Caco-2 (cell line): ENCODE measurements at regions not wholly inside any gene's neighbourhood (a gene's known extent, or its start where the extent isn't known, plus 50 kb on each side); places are given as distances from the start of the nearest gene placed in this dataset.
"Not testable (repeated sequence)": the region's sequence is repeated elsewhere in the genome, so short reads cannot be mapped to it uniquely, and the experiment has no call there.

Experiments used
- BruUV-seq: library from RNA; stranded (reverse); fragments of 400-500 nt; replicated peaks from 2 replicates; lab custom pipeline; 2021; lab: Mats Ljungman, UMichigan
- CTCF ChIA-PET: fragments of 300-600 bp; sonication (Branson Sonifier 250); formaldehyde crosslinking; loops from one replicate; lab custom pipeline; 2022; ENCODE audit warnings: antibody characterized with exemption; lab: Charles Lee
- POLR2A ChIA-PET: fragments of 300-600 bp; sonication (Branson Sonifier 250); formaldehyde crosslinking; loops from one replicate; lab custom pipeline; 2022; ENCODE audit warnings: antibody characterized with exemption; lab: Charles Lee
- DNase-seq, 2 experiments: peaks; one replicate each; pipeline versions ENCODE4 v3.0.0 to v3.0.0-alpha.2; 2020 to 2022
- H3K27me3 ChIP-seq: replicated peaks from 2 replicates; pipeline ENCODE4 v1.6.0; 2011; ENCODE audit warnings: low read length; ENCODE audit not compliant: control insufficient read depth, insufficient read depth
- H3K36me3 ChIP-seq: 2 replicates; pipeline ENCODE4 v1.5.1; 2011; ENCODE audit warnings: low read length; ENCODE audit not compliant: control insufficient read depth, insufficient read depth
- H3K4me1 ChIP-seq: fragments of 250-450 bp; sonication (Bioruptor Pico); 2 replicates; pipeline ENCODE4 v1.5.1; 2020; ENCODE audit warnings: mild to moderate bottlenecking
- H3K4me3 ChIP-seq: 2 replicates; pipeline ENCODE4 v1.5.1; 2011; ENCODE audit warnings: low read depth, mild to moderate bottlenecking, control low read depth, low read length
- H3K9me3 ChIP-seq: fragments of 250-450 bp; sonication (Bioruptor Pico); 2 replicates; pipeline ENCODE4 v1.5.1; 2020; ENCODE audit warnings: mild to moderate bottlenecking, moderate library complexity
- H3K27ac Mint-ChIP-seq: one replicate; pipeline ENCODE4 v1.8.0; 2022; ENCODE audit warnings: mixed read lengths; ENCODE audit not compliant: unreplicated experiment
- H3K27me3 Mint-ChIP-seq: one replicate; pipeline ENCODE4 v1.8.0; 2022; ENCODE audit warnings: mixed read lengths; ENCODE audit not compliant: insufficient read depth, unreplicated experiment
- H3K36me3 Mint-ChIP-seq: one replicate; pipeline ENCODE4 v1.8.0; 2022; ENCODE audit warnings: mild to moderate bottlenecking, mixed read lengths; ENCODE audit not compliant: insufficient read depth, unreplicated experiment
- H3K4me1 Mint-ChIP-seq: one replicate; pipeline ENCODE4 v1.8.0; 2022; ENCODE audit warnings: low read depth, mixed read lengths; ENCODE audit not compliant: unreplicated experiment
- H3K4me3 Mint-ChIP-seq: one replicate; pipeline ENCODE4 v1.8.0; 2022; ENCODE audit warnings: mild to moderate bottlenecking, moderate library complexity, mixed read lengths; ENCODE audit not compliant: unreplicated experiment
- H3K9me3 Mint-ChIP-seq: one replicate; pipeline ENCODE4 v1.8.0; 2022; ENCODE audit warnings: mixed read lengths; ENCODE audit not compliant: unreplicated experiment
- intact Hi-C: fragments of 100-400 bp; cut with micrococcal nuclease; formaldehyde crosslinking; loops from one replicate; pipeline ENCODE4 v1.10.0; 2022; ENCODE audit not compliant: unreplicated experiment
- TF ChIP-seq, protein P1 (sequence below), 2 experiments: fragments of 200-600 bp in 1 of 2; IDR thresholded peaks; 1 replicate in 1 of 2; 2 replicates in 1 of 2; pipeline versions ENCODE4 v1.5.1 to v1.8.0; 2011 to 2022; ENCODE audit warnings: antibody characterized with exemption in 1 of 2, control low read depth in 1 of 2, inconsistent platforms in 1 of 2, low read depth in 1 of 2, low read length in 1 of 2, mild to moderate bottlenecking in 1 of 2, moderate library complexity in 1 of 2; ENCODE audit not compliant: insufficient read depth in 1 of 2, severe bottlenecking in 1 of 2, unreplicated experiment in 1 of 2

- no peaks in the 10 kb centered on the region for H3K27me3 Mint-ChIP-seq
- H3K4me1 ChIP-seq: peaks cover 9% of the 10 kb centered on the region
- H3K27ac Mint-ChIP-seq: peak overlapping the region; percentile 43
- TF ChIP-seq, protein P1, sequence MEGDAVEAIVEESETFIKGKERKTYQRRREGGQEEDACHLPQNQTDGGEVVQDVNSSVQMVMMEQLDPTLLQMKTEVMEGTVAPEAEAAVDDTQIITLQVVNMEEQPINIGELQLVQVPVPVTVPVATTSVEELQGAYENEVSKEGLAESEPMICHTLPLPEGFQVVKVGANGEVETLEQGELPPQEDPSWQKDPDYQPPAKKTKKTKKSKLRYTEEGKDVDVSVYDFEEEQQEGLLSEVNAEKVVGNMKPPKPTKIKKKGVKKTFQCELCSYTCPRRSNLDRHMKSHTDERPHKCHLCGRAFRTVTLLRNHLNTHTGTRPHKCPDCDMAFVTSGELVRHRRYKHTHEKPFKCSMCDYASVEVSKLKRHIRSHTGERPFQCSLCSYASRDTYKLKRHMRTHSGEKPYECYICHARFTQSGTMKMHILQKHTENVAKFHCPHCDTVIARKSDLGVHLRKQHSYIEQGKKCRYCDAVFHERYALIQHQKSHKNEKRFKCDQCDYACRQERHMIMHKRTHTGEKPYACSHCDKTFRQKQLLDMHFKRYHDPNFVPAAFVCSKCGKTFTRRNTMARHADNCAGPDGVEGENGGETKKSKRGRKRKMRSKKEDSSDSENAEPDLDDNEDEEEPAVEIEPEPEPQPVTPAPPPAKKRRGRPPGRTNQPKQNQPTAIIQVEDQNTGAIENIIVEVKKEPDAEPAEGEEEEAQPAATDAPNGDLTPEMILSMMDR (IDR thresholded peaks at IDR 0.05; ENCODE audit: insufficient read depth in 1 of 2, low read depth in 1 of 2, low read length in 1 of 2, severe bottlenecking in 1 of 2, unreplicated experiment in 1 of 2): no peak
- H3K36me3 Mint-ChIP-seq: no peaks in the 10 kb centered on the region
- H3K9me3 ChIP-seq: 0 out of 2 replicates have a peak, but pooled peaks cover 5% of the 10 kb centered on the region
- H3K4me1 Mint-ChIP-seq: no peaks in the 10 kb centered on the region
- ChIA-PET POLR2A (no interaction called here), CTCF (no interaction called here)
- H3K4me3 Mint-ChIP-seq: no peak overlapping the region
- peaks cover 10% of the 10 kb centered on the region for H3K9me3 Mint-ChIP-seq
- no peak overlapping the region for H3K4me3 ChIP-seq
- H3K36me3 ChIP-seq: no peaks in the 10 kb centered on the region
- no TSS peak for BruUV-seq
- intact Hi-C loops: no loop called here
- no peak for DNase-seq
- H3K27me3 ChIP-seq: no peaks in the 10 kb centered on the region
Observed at GRCh38 chr11:37972691-37973090, 1374.7 kb upstream of the RAG2 start.

DNA sequence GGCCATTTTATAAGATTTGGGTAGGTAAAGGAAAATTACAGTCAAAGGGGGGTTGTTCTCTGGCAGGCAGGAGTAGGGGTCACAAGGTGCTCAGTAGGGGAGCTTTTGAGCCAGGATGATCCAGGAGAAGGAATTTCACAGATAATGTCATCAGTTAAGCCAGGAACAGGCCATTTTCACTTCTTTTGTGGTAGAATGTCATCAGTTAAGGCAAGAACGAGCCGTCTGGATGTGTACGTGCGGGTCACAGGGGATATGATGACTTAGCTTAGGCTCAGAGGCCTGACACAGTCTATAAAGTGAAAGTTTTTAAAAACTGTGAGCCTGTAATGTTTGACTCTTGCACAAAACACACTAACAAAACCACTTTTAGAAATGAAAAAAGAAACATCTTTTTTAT, 1371.3 kb upstream of the RAG2 start:
- intact Hi-C loops, H3K27ac Mint-ChIP-seq, H3K27me3 Mint-ChIP-seq: not testable (repeated sequence)

DNA sequence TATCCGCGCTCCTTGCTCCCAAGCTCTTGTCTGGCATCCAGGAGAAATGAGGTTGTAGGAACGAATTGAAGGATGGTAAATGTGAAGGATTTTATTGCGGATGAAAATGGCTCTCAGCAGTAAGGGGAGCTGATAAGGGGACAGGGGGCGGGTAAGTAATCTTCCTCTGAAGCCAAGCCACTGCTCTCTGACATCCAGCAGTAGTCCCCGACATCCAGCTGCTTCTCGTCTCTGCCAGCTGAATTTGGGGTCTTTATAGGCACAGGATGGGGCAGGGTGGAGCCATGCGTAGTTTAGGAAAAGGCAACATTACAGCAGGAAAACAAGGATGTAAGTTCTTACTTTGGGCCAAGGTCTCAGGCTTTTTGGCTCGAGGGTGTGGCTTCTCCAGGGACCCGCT, 1370.1 kb upstream of the RAG2 start:
- no peaks in the 10 kb centered on the region for H3K27me3 Mint-ChIP-seq
- Histone ChIP-seq H3K4me3 (no peak overlapping the region), H3K4me1 (peaks cover 9% of the 10 kb centered on the region), H3K36me3 (no peaks in the 10 kb centered on the region), H3K27me3 (no peaks in the 10 kb centered on the region), H3K9me3 (0 out of 2 replicates have a peak, but pooled peaks cover 5% of the 10 kb centered on the region)
- POLR2A ChIA-PET: no interaction called here
- H3K4me3 Mint-ChIP-seq: no peak overlapping the region
- no peaks in the 10 kb centered on the region for H3K4me1 Mint-ChIP-seq
- no peaks in the 10 kb centered on the region for H3K36me3 Mint-ChIP-seq
- no TSS peak for BruUV-seq
- no peak overlapping the region for H3K27ac Mint-ChIP-seq
- TF ChIP-seq, protein P1 (IDR thresholded peaks at IDR 0.05; ENCODE audit: insufficient read depth in 1 of 2, low read depth in 1 of 2, low read length in 1 of 2, severe bottlenecking in 1 of 2, unreplicated experiment in 1 of 2): no peak
- CTCF ChIA-PET: no interaction called here
- intact Hi-C loops: no loop called here
- peaks cover 10% of the 10 kb centered on the region for H3K9me3 Mint-ChIP-seq
- DNase-seq: no peak

More for the DNA sequence above, 1371.3 kb upstream of the RAG2 start:
- H3K27me3 ChIP-seq, BruUV-seq, H3K9me3 Mint-ChIP-seq, H3K4me3 ChIP-seq, H3K9me3 ChIP-seq, H3K4me3 Mint-ChIP-seq, H3K36me3 ChIP-seq, DNase-seq, POLR2A ChIA-PET, H3K4me1 ChIP-seq, H3K36me3 Mint-ChIP-seq, CTCF ChIA-PET, H3K4me1 Mint-ChIP-seq: not testable (repeated sequence)

- H3K27me3 ChIP-seq: no peaks in the 10 kb centered on the region
- no peak overlapping the region for H3K4me3 Mint-ChIP-seq
- TF ChIP-seq, protein P1 (IDR thresholded peaks at IDR 0.05; ENCODE audit: insufficient read depth in 1 of 2, low read depth in 1 of 2, low read length in 1 of 2, severe bottlenecking in 1 of 2, unreplicated experiment in 1 of 2): no peak
- BruUV-seq: no TSS peak
- CTCF ChIA-PET: interaction anchor here (0.6 kb wide), 1 partner anchor 272 kb away, joined by 4 read pairs; no protein-coding TSS in a partner anchor
- no peak overlapping the region for H3K4me3 ChIP-seq
- H3K9me3 Mint-ChIP-seq: peaks cover 10% of the 10 kb centered on the region
- no peaks in the 10 kb centered on the region for H3K36me3 Mint-ChIP-seq
- peaks cover 4% of the 10 kb centered on the region for H3K4me1 ChIP-seq
- no peak overlapping the region for H3K27ac Mint-ChIP-seq
- H3K4me1 Mint-ChIP-seq: no peaks in the 10 kb centered on the region
- POLR2A ChIA-PET: no interaction called here
- no peaks in the 10 kb centered on the region for H3K27me3 Mint-ChIP-seq
- H3K36me3 ChIP-seq: no peaks in the 10 kb centered on the region
- intact Hi-C loops: no loop called here
- DNase-seq: no peak
- H3K9me3 ChIP-seq: 0 out of 2 replicates have a peak, but pooled peaks cover 5% of the 10 kb centered on the region
Observed at GRCh38 chr11:37967635-37968034, 1369.6 kb upstream of the RAG2 start.
